ENCODE measurements at regions not wholly inside any gene's neighbourhood (a gene's known extent, or its start where the extent isn't known, plus 50 kb on each side); places are given as distances from the start of the nearest gene placed in this dataset.

GRCh38 chr5:108649646-108650045 is 98.1 kb upstream of the FER start:
- DNase-seq (ENCODE audit: low spot score), result no peak

- DNase-seq (ENCODE audit: low spot score), result no peak
These were observed 98.6 kb upstream of the FER start for GRCh38 chr5:108649106-108649505.

DNA sequence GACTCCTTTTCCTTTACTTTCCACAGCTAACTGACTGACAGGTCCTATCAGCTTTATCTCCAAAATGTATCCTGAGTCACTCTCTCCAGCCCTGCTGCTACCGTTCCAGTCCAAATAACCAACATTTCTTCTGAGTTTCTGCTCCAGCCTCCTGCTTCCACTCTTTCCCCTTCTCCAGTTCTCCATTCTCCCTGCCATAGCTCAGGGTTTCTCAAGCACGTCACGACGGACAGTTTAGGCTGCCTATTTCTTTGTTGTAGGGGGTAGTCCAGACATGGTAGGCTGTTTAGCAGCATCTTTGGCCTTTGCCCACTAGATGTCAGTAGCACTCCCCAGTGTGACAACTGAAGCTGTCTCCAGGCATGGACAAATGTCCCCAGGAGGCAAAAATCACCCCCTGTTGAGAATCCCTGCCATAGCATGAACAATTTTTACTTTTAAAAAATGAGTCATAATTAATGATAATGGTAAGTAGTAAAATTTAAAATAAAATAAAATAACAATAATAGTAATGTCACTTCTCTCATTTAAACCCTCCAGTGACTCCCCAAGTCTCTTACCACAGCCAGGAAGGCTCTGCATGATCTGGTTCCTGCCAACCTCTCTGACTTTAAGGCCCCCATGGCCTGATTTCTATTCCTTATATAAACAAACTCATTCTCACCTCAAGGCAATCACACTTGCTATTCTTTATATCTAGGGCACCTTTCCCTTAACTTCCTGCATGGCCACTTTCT is 105.4 kb upstream of the FER start:
- peak; percentile 74 for DNase-seq (ENCODE audit: low spot score)

DNA sequence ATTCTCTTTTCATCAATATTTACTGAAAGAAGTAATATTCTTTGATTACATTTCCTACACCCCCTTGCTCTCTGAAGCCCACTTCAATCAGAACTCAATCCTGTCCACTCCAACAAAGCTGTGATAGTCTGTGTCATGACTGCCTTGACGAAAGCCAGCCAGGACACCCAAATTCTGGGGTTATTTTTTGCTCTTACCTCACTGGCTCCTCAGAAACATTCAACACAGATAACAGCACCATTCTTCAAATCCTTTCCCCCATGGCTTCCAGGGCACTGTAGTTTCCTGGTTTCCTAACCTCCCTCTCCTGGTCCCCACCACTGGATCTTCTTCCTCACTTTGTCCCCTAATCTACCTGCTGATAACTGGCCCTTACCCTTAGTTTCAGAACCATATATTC is 106.1 kb upstream of the FER start:
- no peak for DNase-seq (ENCODE audit: low spot score)

DNA sequence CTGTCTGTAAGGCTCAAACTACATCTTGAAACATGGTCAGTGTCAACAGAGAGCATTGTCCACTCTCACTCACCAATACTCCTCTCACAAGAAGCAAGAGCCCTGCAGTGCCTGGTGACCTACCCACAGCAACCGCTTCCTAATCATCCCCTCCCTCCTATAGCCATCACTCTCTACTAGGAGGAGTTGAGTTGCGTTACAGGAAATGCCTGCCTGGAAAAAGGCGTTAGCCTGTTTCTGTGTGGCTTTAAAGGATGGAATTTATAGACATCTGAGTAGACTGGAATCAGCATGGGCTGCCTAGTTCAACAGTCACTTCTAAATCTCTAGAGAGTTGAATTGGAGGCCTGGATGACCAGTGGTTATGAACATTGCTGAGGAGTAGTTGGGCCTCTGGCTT is 108.3 kb upstream of the FER start:
- no peak for DNase-seq (ENCODE audit: low spot score)

DNA sequence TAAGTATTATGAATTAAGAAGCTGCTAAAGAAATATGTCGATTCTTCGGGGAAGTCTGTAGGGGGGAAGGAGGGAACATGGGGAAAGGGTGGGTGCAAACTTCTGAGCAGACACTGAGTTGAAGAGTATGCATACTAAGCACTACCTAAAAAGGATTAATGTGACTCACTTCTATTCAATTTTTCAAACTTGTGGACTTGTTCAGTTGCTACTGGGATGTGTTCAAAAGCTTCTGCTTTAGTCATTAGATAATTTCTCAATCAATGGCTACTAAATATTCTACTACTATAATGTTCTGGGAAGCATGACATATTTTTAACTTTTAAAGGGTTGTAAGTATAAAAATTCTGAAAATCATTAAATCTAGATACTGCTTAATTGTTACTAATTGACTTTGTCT is 109.7 kb upstream of the FER start:
- DNase-seq (ENCODE audit: low spot score), result no peak

GRCh38 chr5:108637134-108637533 is 110.6 kb upstream of the FER start:
- DNase-seq (ENCODE audit: low spot score), result no peak

GRCh38 chr5:108636135-108636853 is 111.4 kb upstream of the FER start:
- DNase-seq (ENCODE audit: low spot score), result no peak

DNA sequence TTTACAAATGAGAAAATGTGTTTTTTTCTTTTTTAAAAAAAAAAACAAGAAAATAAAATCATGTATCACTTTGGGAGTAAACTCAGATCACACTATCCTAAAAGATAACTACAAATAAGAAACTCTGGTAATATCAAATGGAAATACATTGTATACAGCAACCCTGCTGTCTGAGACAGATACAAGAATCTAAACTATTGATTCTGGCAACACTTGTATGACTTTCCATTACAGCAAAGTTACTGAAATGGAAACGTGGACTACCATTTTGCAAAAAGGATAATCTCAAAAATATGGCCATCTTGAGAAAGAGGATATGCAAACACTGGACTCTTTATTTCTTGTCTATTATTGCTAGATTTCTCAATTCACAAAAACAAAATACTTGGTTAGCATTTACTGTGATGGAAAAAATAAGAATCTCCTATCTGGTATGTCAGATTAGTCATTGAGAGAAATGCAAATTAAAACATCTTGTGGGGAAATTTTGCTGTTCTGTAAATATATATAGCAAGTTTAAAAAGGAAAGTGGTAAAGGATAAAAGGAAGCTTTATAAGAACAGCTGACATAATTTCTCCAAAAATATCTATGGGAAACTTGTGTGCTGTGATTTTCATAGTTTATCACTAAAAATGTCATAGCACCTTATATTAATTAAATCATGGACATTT is 112.9 kb upstream of the FER start:
- no peak for DNase-seq (ENCODE audit: low spot score)

- no peak for DNase-seq (ENCODE audit: low spot score)
These were observed 113.6 kb upstream of the FER start for GRCh38 chr5:108634010-108634616.

- no peak for DNase-seq (ENCODE audit: low spot score)
These were observed 117.7 kb upstream of the FER start for GRCh38 chr5:108629779-108630528.

DNA sequence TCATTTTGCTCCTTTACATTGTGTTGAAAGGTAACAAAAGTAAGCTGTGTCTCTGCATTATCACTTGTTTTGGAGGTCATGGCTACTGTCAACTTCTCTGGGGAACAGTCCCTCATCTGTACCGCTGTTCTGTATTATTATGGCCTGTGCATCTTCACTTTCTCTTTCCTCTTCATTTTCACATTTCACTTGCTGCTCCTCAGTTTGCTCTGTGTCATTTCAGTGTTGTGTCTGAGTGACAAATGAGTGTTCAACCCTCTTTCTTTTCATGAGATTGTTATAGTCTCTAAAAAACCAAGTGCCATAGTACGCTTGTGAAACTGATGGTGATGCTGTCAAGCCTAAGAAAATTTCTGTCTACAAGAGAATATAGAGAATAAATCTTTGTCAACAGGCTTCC is 122.0 kb upstream of the FER start:
- no peak for DNase-seq (ENCODE audit: low spot score)

GRCh38 chr5:108623826-108624225 is 123.9 kb upstream of the FER start:
- no peak for DNase-seq (ENCODE audit: low spot score)

- no peak for DNase-seq (ENCODE audit: low spot score)
These were observed 127.2 kb upstream of the FER start for GRCh38 chr5:108620516-108620915.

- DNase-seq (ENCODE audit: low spot score), result no peak
These were observed 127.9 kb upstream of the FER start for GRCh38 chr5:108619815-108620214.

DNA sequence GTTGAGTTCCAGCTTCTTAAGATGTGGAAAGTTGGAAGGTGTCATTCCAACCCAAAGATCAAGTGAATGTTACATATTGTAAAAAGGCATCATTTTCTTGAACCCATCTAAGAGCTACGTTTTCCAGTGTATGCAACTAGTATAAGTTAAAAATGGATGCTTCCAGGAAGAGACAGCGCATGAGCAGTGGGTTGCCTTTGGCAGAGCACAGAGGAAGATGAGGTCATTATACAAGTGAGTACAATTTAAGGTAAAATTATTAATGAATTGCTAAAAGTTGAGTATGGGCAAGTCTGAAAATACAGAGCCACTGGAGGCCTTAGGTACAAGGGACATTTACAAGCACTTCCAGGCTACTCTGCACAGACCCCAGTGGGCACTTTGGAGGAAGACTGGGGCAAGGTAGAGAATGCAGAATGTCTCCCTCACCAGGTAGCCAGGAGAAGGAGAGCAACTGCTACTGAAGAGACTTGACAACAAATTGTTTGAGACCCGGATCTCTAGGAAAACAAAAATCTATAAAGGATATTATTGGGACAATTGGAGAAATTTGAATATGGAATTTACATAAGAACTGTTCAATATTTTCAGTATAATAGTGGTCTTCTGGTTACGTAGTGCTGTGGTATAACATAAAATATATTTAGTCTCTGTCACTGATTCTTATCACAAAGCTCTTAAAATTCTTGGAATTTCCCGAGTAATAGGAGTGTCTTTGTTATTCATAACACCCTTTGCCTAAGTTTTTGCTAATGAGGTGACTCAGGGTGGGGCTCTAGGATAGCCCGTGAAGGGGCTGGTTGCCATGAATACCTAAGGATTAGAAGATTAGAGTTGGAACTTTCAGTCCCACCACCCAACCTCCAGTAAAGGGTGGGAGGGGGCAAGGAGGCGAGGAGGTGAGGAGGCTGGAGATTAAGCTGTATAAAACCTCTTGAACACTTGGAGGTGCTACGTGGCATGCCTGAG is 129.9 kb upstream of the FER start:
- no peak for DNase-seq (ENCODE audit: low spot score)

- no peak for DNase-seq (ENCODE audit: low spot score)
These were observed 132.5 kb upstream of the FER start for GRCh38 chr5:108615216-108615615.

- DNase-seq (ENCODE audit: low spot score), result no peak
These were observed 140.3 kb upstream of the FER start for GRCh38 chr5:108607421-108607820.

GRCh38 chr5:108606185-108606584 is 141.5 kb upstream of the FER start:
- no peak for DNase-seq (ENCODE audit: low spot score)

DNA sequence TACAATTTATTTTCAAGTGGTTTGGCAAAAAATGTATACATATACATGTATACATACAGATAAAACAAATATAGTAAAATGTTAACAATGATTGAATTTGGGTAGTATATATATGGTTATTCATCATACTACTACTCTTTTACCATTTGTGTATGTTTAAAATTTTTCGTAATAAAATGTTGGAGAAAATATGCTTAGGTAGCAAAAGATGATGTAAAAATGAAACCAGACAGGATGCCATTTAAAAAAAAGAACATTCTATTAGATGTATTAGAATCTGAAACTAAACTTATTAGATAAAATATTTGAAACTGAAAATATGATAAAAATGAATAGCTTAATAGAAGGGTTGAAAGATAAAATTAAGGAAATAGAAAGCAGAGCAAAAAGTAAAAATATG is 144.9 kb upstream of the FER start:
- DNase-seq (ENCODE audit: low spot score), result no peak

DNA sequence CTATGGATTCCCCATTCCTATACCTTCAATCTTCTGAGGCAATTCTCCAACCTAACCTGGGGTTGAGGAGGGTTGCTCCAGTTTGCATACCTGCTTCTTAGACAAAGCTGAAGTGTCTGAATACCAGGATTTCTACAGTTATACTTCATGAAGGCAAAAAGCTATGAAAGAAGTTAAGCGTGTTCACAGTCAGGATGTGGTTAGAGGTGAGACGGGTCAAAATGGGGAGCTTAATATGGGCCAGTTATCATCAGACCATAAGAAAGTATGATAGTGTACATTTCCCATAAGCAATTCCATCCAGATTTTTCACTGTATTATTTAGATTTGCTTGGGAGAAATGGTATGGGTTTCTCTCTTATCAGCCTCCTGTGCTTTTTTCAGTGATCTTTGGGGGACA is 156.9 kb upstream of the FER start:
- no peak for DNase-seq (ENCODE audit: low spot score)
